Fibroblast of pulmonary artery (primary cell): ENCODE measurements at regions not wholly inside any gene's neighbourhood (a gene's known extent, or its start where the extent isn't known, plus 50 kb on each side); places are given as distances from the start of the nearest gene placed in this dataset.
A peak's percentile ranks its signal among the peaks of the same experiment; 100 is the strongest.

ENCODE experiments used
- DNase-seq: peaks from one replicate; pipeline ENCODE4 v3.0.0-alpha.2; 2010; ENCODE audit warnings: low read depth
- H3K4me3 ChIP-seq: replicated peaks from 2 replicates; pipeline ENCODE4 v1.5.1; 2011; ENCODE audit warnings: low read depth, mild to moderate bottlenecking, control low read depth, low read length, moderate library complexity
- CTCF ChIP-seq: IDR thresholded peaks from 2 replicates; pipeline ENCODE4 v1.5.1; 2011; ENCODE audit warnings: mild to moderate bottlenecking, control low read depth, low read length, inconsistent platforms; ENCODE audit errors: missing control alignments

- TF ChIP-seq CTCF, result no peak
- no peak for DNase-seq
- H3K4me3 ChIP-seq, result no peak overlapping the region
These were observed 514.6 kb upstream of the ADAMTS9 start for GRCh38 chr3:65202395-65202794.

DNA sequence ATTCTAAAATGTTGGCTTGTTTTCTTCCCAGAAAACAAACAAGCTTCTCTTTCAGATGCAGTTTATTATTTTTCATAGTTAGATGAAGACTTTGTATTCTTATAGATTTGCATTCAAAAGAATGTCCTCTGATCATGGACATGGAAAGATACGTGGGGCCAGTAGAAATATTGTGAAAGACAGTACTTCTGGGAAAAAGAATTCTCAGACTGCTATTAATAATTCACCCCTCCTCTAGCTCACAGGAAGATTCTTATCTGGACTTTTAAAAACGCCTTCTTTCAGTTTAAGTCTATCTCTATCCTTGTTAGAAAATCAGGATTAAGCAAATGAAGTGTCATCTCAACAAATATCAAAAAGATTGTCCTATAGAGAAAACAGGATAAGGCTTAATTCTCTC, 514.1 kb upstream of the ADAMTS9 start:
- no peak for DNase-seq
- no peak for TF ChIP-seq CTCF
- no peak overlapping the region for H3K4me3 ChIP-seq

DNA sequence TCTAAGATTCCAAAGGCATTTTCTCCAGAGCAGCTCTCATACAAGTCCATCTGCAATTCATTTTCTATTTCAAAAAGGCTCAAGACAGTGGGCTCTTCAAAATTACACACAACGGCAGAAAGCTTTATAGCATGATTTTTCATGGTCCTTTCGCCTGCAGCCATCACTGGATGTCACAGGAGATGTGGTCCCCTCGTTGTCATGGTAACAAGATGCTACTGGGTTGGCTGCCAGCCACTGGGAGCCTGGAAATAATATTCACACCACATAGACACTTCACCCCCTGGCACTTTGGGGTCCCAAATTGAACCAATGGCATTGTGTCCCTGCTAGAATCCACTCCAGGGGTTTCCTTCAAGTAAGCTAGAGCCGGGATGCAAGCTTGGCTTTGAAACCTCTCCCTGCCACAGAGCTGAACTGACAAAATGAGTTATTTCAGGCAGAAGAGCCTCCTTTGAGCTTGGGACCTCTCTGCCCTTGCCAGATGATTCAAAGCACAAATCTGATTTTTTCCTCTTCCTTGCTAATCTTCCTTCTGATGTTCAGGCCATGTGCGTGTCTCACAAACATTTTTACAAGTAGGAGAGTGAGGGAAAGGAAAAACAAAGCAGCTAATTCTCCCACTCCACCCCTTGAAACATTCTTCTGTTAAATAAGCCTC, 512.6 kb upstream of the ADAMTS9 start:
- TF ChIP-seq CTCF, result no peak
- no peak overlapping the region for H3K4me3 ChIP-seq
- no peak for DNase-seq

DNA sequence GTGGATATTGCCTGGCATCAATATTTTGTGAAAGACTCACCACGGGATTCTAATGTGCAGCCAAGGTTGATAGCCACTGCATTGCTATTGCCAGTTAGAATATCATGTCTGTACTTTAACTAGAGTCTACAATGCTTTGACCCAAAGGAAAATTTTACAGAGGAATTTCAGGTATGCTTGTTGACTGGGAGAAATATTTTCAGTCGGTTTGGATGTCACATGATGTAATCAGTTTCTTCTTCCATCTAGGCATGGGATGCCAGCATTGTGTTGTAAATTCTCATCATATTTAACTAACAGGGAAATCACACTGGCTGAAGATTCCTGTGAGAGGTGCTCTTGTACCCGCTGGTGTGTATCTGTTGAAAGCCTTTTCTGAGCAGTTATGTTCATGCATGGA, 508.9 kb upstream of the ADAMTS9 start:
- no peak for TF ChIP-seq CTCF
- no peak overlapping the region for H3K4me3 ChIP-seq
- peak; percentile 4 for DNase-seq

GRCh38 chr3:65195211-65196006, 507.6 kb upstream of the ADAMTS9 start:
- H3K4me3 ChIP-seq, result no peak overlapping the region
- no peak for TF ChIP-seq CTCF
- no peak for DNase-seq

DNA sequence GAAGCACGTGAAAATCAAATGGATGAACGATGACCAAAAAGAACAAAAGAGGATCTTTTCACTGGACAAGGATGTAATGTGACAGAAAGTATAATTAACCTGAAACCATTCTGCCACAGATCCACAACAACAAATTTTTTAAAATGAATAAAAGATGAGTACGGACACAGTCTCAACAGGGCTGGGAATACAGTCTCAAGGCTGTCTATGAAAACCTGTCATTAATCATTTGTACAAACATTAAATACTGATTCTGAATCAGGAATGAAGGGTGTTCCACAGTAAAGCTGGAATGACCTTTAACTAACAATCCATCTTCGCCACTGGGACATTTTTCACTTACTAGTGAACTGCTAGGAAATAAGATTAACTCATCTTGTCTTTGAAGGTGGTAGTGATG, 506.9 kb upstream of the ADAMTS9 start:
- no peak overlapping the region for H3K4me3 ChIP-seq
- TF ChIP-seq CTCF, result no peak
- no peak for DNase-seq
